ENCODE measurements at regions not wholly inside any gene's neighbourhood (a gene's known extent, or its start where the extent isn't known, plus 50 kb on each side); places are given as distances from the start of the nearest gene placed in this dataset.
"Not testable (repeated sequence)": the region's sequence is repeated elsewhere in the genome, so short reads cannot be mapped to it uniquely, and the experiment has no call there.

DNA sequence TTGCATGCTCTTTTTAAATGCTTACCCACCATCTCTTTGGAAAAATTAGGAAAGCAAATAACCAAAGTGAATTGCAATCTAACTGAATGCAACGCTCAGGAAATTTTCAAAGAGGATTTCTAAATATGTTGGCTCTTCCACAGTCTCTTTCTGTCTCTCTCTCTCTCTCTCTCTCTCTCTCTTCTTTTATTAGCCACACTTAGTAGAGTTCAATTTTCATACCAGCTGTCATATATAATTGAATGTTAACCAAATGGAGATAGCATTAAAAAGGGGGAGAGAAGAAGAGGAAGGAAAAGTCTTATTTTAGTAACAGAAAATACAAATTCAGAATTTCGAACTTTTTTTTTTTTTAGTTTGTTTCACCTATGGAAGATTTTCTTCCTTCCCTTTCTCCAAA, 235.9 kb upstream of the GBE1 start:
- TF ChIP-seq, protein P1, sequence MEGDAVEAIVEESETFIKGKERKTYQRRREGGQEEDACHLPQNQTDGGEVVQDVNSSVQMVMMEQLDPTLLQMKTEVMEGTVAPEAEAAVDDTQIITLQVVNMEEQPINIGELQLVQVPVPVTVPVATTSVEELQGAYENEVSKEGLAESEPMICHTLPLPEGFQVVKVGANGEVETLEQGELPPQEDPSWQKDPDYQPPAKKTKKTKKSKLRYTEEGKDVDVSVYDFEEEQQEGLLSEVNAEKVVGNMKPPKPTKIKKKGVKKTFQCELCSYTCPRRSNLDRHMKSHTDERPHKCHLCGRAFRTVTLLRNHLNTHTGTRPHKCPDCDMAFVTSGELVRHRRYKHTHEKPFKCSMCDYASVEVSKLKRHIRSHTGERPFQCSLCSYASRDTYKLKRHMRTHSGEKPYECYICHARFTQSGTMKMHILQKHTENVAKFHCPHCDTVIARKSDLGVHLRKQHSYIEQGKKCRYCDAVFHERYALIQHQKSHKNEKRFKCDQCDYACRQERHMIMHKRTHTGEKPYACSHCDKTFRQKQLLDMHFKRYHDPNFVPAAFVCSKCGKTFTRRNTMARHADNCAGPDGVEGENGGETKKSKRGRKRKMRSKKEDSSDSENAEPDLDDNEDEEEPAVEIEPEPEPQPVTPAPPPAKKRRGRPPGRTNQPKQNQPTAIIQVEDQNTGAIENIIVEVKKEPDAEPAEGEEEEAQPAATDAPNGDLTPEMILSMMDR (IDR thresholded peaks at IDR 0.05; ENCODE audit: insufficient read depth, low read length, missing control alignments): no peak
- CTCF ChIA-PET: no interaction called here
- POLR2A ChIA-PET: no interaction called here
- no peak overlapping the region for H3K4me3 ChIP-seq (ENCODE audit: low read depth, low read length)
- DNase-seq (ENCODE audit: low read depth, low spot score): no peak

DNA sequence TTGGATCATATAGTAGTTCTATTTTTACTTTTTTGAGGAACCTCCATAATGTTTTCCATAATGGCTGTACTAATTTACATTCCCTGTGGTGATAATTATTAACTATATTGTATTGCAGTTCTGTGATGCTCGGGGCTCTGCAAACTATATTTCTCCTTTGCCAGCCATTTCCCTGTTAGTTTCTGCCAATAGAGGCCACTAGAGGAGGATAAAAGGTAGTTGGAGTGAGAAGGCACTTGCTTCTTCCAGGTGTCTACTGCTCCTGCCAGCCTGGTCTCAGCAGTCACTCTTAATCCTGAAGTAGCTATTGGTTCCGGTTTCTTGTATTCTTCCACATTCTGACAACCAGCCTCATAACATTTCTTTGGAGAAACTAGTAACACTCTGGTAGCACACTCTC, 233.9 kb upstream of the GBE1 start:
- TF ChIP-seq, protein P1 (IDR thresholded peaks at IDR 0.05; ENCODE audit: insufficient read depth, low read length, missing control alignments): no peak
- ChIA-PET CTCF (no interaction called here), POLR2A (no interaction called here)
- no peak for DNase-seq (ENCODE audit: low read depth, low spot score)
- no peak overlapping the region for H3K4me3 ChIP-seq (ENCODE audit: low read depth, low read length)

DNA sequence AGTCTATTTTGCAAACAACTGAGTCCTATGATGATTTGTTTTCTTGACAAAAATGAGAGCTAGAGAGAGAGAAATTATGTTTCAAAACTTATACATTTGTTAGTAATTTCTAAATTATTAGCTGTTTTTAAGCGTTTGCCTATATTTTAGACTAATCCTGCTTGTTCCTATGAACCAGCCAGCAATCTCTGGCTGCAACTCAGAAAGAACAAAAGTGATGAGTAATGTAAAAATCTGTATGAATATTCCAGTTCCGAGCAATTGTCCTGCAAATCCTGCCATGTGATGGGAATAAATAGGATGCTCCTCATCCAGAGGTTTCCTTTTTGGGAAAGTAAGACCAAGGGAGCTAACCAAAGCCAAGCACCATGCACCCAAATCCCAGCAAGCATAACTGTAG, 228.3 kb upstream of the GBE1 start:
- ChIA-PET CTCF (interaction anchor here (1.5 kb wide), 1 partner anchor 408 kb away, joined by 3 read pairs; no protein-coding TSS in a partner anchor), POLR2A (no interaction called here)
- H3K4me3 ChIP-seq (ENCODE audit: low read depth, low read length): no peak overlapping the region
- DNase-seq (ENCODE audit: low read depth, low spot score): no peak
- TF ChIP-seq, protein P1 (IDR thresholded peaks at IDR 0.05; ENCODE audit: insufficient read depth, low read length, missing control alignments): no peak

DNA sequence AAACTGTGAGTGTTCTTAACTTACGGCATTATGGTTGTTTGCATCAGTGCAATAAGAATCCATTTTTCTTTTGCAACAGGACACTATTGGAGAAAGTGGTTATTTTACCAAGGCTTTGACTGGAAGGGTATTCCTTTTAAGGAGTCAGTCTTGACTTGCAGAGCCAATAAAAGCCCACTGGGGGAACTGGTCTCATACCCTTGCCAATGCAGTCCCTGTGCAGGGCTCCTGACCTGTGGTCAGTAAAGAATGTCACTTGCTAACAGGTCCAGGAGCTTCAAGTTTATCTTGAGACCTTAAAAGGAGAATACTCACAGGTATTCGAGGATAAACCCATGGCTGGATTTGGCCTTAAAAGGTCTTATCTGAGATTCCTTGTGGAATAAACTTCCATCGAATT, 227.8 kb upstream of the GBE1 start:
- TF ChIP-seq, protein P1 (IDR thresholded peaks at IDR 0.05; ENCODE audit: insufficient read depth, low read length, missing control alignments): no peak
- ChIA-PET POLR2A (no interaction called here), CTCF (no interaction called here)
- DNase-seq (ENCODE audit: low read depth, low spot score): no peak
- H3K4me3 ChIP-seq (ENCODE audit: low read depth, low read length): no peak overlapping the region

DNA sequence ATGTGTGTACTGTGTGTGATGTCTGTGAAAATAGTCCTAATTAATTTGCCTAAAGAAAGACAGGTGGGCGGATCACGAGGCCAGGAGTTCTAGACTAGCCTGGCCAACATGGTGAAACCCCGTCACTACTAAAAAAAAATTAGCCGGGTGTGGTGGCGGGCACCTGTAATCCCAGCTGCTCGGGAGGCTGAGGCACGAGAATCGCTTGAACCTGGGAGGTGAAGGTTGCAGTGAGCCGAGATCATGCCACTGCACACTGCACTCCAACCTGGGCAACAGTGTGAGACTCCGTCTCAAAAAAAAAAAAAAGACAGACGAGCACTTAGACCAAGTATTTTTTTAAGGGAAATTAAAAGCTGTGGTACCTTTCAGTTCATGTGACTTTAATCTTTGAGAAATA, 226.0 kb upstream of the GBE1 start:
- H3K4me3 ChIP-seq (ENCODE audit: low read depth, low read length); CTCF ChIA-PET; DNase-seq (ENCODE audit: low read depth, low spot score); POLR2A ChIA-PET: not testable (repeated sequence)

DNA sequence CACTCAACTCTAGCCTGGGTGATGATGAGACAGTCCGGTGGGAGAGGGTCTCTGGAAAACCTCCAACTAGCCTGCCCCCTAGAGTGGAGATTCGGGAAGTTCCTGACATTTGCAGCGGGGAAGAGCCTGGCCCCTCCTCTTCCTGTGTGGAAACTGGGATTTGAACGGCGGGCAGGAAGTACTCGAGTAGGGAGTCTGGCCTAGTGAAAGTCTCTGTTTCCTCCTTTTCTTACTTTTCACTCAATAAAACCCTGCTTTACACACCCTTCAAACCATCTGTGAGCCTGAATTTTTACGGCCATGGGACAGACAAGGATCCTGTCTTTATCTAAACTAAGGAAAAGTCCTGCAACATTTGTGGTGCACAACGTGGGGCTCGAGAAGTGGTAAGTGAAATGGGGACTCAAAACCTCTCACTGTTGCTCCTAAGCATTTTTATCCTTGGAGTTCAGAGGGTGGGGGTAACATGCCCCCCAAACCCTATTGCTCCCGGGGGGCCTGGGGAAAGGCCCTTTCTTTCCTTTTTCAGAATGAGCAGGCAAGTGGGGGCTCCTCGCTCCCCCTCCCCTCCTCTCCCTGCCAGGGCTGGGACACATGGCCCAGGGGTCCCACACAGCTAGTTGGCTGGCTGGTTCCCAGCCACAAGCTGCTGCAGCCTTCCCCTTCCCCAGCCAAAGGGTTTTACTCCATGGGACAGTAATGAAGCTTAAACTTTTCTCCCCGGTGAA, 224.7 kb upstream of the GBE1 start:
- POLR2A ChIA-PET: no interaction called here
- H3K4me3 ChIP-seq (ENCODE audit: low read depth, low read length): no peak overlapping the region
- DNase-seq (ENCODE audit: low read depth, low spot score): no peak
- TF ChIP-seq, protein P1 (IDR thresholded peaks at IDR 0.05; ENCODE audit: insufficient read depth, low read length, missing control alignments): no peak
- CTCF ChIA-PET: no interaction called here

DNA sequence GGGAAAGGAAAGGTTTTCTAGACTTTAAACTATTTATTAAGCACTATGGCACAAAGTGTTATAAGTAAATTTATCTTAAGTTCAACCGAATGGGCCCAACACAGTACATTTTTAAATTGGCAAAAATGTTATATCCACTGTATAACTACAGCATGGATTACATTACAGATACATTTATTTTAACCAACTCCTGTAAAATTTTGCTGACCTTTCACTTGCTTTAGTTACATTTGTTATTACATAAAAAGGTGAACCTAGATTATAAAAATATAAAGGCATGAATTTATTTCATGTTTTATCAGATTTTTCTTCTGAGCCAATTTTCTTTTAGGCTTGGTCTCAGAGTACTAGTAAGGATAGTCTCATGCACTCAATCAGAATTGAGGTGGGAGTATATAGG, 221.9 kb upstream of the GBE1 start:
- POLR2A ChIA-PET: no interaction called here
- DNase-seq (ENCODE audit: low read depth, low spot score): no peak
- no peak overlapping the region for H3K4me3 ChIP-seq (ENCODE audit: low read depth, low read length)
- CTCF ChIA-PET: no interaction called here
- TF ChIP-seq, protein P1 (IDR thresholded peaks at IDR 0.05; ENCODE audit: insufficient read depth, low read length, missing control alignments): no peak
